HG03432 (cell line): ENCODE measurements at regions not wholly inside any gene's neighbourhood (a gene's known extent, or its start where the extent isn't known, plus 50 kb on each side); places are given as distances from the start of the nearest gene placed in this dataset.
"Not testable (repeated sequence)": the region's sequence is repeated elsewhere in the genome, so short reads cannot be mapped to it uniquely, and the experiment has no call there.

Experiments
- ATAC-seq: cut with Tn5 transposase; IDR thresholded peaks from one replicate; pipeline ENCODE4 v1.9.1; 2021; ENCODE audit warnings: mild to moderate bottlenecking, moderate library complexity; ENCODE audit not compliant: unreplicated experiment

GRCh38 chrX:40530509-40530908 lies 50.3 kb upstream of the ATP6AP2 start:
- ATAC-seq, result no peak

GRCh38 chrX:40527543-40527942 lies 53.2 kb upstream of the ATP6AP2 start:
- ATAC-seq, result no peak

GRCh38 chrX:40526412-40526811 lies 54.4 kb upstream of the ATP6AP2 start:
- no peak for ATAC-seq

GRCh38 chrX:40525901-40526300 lies 54.9 kb upstream of the ATP6AP2 start:
- not testable (repeated sequence) for ATAC-seq

- ATAC-seq, result no peak
Measured at GRCh38 chrX:40524423-40524822, 56.3 kb upstream of the ATP6AP2 start.

- no peak for ATAC-seq
Measured at GRCh38 chrX:40523852-40524251, 56.9 kb upstream of the ATP6AP2 start.

GRCh38 chrX:40521868-40522450 lies 58.8 kb upstream of the ATP6AP2 start:
- no peak for ATAC-seq

- no peak for ATAC-seq
Measured at GRCh38 chrX:40514376-40514775, 66.4 kb upstream of the ATP6AP2 start.

GRCh38 chrX:40513835-40514234 lies 66.9 kb upstream of the ATP6AP2 start:
- no peak for ATAC-seq

- no peak for ATAC-seq
Measured at GRCh38 chrX:40513012-40513411, 67.8 kb upstream of the ATP6AP2 start.

- no peak for ATAC-seq
Measured at GRCh38 chrX:40511258-40511657, 69.5 kb upstream of the ATP6AP2 start.

GRCh38 chrX:40508560-40508959 lies 72.2 kb upstream of the ATP6AP2 start:
- no peak for ATAC-seq

GRCh38 chrX:40506201-40506985 lies 74.4 kb upstream of the ATP6AP2 start:
- ATAC-seq, result no peak

GRCh38 chrX:40504801-40505605 lies 75.8 kb upstream of the ATP6AP2 start:
- no peak for ATAC-seq

GRCh38 chrX:40503094-40503493 lies 77.7 kb upstream of the ATP6AP2 start:
- no peak for ATAC-seq

GRCh38 chrX:40502688-40503087 lies 78.1 kb upstream of the ATP6AP2 start:
- ATAC-seq, result no peak

- ATAC-seq, result no peak
Measured at GRCh38 chrX:40501164-40501855, 79.5 kb upstream of the ATP6AP2 start.

- ATAC-seq, result no peak
Measured at GRCh38 chrX:40496728-40497127, 84.0 kb upstream of the ATP6AP2 start.

- no peak for ATAC-seq
Measured at GRCh38 chrX:40495659-40496058, 85.1 kb upstream of the ATP6AP2 start.

GRCh38 chrX:40494005-40494404 lies 86.8 kb upstream of the ATP6AP2 start:
- ATAC-seq, result no peak

- ATAC-seq, result no peak
Measured at GRCh38 chrX:40488296-40488695, 92.5 kb upstream of the ATP6AP2 start.
